Retinal pigment epithelial cell (primary cell): ENCODE measurements at regions not wholly inside any gene's neighbourhood (a gene's known extent, or its start where the extent isn't known, plus 50 kb on each side); places are given as distances from the start of the nearest gene placed in this dataset.

Source experiments
- DNase-seq: peaks from one replicate; pipeline ENCODE4 v3.0.0-alpha.2; 2010; ENCODE audit warnings: low read depth
- H3K4me3 ChIP-seq: 2 replicates; pipeline ENCODE4 v1.5.1; 2011; ENCODE audit warnings: mild to moderate bottlenecking, low read length, control low read depth, moderate library complexity
- TF ChIP-seq, protein P1 (sequence below): conservative IDR thresholded peaks from 2 replicates; pipeline ENCODE4 v1.5.1; 2011; ENCODE audit warnings: low read depth, low read length, control low read depth, inconsistent platforms

- TF ChIP-seq, protein P1, sequence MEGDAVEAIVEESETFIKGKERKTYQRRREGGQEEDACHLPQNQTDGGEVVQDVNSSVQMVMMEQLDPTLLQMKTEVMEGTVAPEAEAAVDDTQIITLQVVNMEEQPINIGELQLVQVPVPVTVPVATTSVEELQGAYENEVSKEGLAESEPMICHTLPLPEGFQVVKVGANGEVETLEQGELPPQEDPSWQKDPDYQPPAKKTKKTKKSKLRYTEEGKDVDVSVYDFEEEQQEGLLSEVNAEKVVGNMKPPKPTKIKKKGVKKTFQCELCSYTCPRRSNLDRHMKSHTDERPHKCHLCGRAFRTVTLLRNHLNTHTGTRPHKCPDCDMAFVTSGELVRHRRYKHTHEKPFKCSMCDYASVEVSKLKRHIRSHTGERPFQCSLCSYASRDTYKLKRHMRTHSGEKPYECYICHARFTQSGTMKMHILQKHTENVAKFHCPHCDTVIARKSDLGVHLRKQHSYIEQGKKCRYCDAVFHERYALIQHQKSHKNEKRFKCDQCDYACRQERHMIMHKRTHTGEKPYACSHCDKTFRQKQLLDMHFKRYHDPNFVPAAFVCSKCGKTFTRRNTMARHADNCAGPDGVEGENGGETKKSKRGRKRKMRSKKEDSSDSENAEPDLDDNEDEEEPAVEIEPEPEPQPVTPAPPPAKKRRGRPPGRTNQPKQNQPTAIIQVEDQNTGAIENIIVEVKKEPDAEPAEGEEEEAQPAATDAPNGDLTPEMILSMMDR = no peak
- peak; percentile 81 for DNase-seq
- no peak overlapping the region for H3K4me3 ChIP-seq
Measured at GRCh38 chr9:28212979-28213378, 639.7 kb upstream of the C9orf72 start.

DNA sequence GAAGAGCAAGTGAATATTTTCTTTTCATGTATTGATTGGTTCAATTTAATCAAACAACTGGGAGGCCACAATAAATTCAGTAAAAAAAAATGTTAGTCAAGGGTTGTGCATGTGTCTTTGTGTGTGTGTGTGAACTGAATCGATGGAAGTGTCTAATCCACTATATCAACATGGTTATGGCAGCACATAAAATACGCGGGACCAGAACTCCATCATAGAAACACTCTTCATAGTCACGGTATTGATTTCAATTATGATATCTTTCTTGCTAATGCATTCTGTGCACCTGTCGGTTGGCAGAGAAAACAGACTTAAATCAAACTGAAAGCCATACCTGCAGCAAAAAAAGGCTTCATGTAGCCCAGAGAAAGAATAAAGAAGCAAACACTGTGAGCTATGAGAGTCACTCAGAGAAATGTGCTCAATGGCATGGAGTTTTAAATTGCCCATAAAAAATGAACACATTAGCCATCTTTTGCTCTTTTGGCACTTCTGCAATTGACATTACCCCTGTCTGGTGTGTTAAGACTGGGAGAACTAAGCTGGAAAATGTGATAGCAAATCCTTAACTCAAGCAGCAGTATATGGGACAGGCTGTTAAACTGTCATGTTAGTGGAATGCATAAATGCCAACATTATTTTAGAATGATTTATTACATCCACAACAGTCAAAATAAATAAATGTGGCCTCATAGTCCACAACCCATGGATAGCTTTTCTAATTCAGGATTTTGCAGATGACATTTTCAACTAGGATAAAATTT is 642.4 kb upstream of the C9orf72 start:
- TF ChIP-seq, protein P1 = no peak
- DNase-seq = no peak
- H3K4me3 ChIP-seq = no peak overlapping the region

GRCh38 chr9:28232686-28233085 is 659.4 kb upstream of the C9orf72 start:
- H3K4me3 ChIP-seq = no peak overlapping the region
- TF ChIP-seq, protein P1 = no peak
- no peak for DNase-seq

GRCh38 chr9:28234133-28234893 is 661.0 kb upstream of the C9orf72 start:
- H3K4me3 ChIP-seq = no peak overlapping the region
- TF ChIP-seq, protein P1 = no peak
- no peak for DNase-seq

- TF ChIP-seq, protein P1 = no peak
- DNase-seq = peak; percentile 31
- H3K4me3 ChIP-seq = no peak overlapping the region
Measured at GRCh38 chr9:28234894-28235277, 661.6 kb upstream of the C9orf72 start.

DNA sequence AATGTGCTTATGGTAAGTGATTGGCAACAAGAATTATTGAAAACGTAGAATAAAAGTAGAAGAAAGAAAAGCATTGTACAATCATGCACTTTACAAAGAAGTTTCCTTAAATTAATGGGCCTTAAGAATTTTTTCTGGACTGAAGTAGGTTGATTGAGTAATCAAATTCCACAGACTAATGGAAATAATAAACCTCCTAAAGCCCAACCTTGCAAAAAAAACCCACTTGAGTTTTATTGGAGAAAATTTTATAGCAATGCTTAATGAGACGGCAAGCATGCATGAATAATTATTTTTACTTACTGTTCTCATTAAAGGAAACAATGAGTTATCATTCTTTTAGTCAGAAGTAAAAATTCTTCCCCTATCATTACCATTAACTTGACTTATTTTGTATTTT is 676.1 kb upstream of the C9orf72 start:
- TF ChIP-seq, protein P1 = no peak
- DNase-seq = peak; percentile 43

More for the DNA sequence above, 676.1 kb upstream of the C9orf72 start:
- no peak overlapping the region for H3K4me3 ChIP-seq
